Esophagus squamous epithelium (tissue), 4 donors: ENCODE measurements at regions not wholly inside any gene's neighbourhood (a gene's known extent, or its start where the extent isn't known, plus 50 kb on each side); places are given as distances from the start of the nearest gene placed in this dataset.

ENCODE experiments used
- CTCF ChIP-seq, 6 experiments: fragments of 450-650 bp in 4 of 6; fragments of 200-600 bp in 2 of 6; sonication (generic) in 2 of 6; IDR thresholded peaks; one replicate each; pipeline ENCODE4 v1.5.1; 2016 to 2019; ENCODE audit warnings: antibody characterized with exemption in 6 of 6, mild to moderate bottlenecking in 4 of 6, moderate library complexity in 4 of 6
- POLR2A ChIP-seq, 4 donors: fragments of 450-650 bp; IDR thresholded peaks; one replicate each; pipeline ENCODE4 v1.6.1; 2017; ENCODE audit warnings: antibody characterized with exemption in 4 of 4, mild to moderate bottlenecking in 4 of 4, moderate library complexity in 3 of 4

- TF ChIP-seq POLR2A (IDR thresholded peaks at IDR 0.05): no peak
- no peak for TF ChIP-seq CTCF (IDR thresholded peaks at IDR 0.05)
These were observed 628.6 kb upstream of the CDH2 start for GRCh38 chr18:28805491-28805890.
